ENCODE measurements at regions not wholly inside any gene's neighbourhood (a gene's known extent, or its start where the extent isn't known, plus 50 kb on each side); places are given as distances from the start of the nearest gene placed in this dataset.
"Not testable (repeated sequence)": the region's sequence is repeated elsewhere in the genome, so short reads cannot be mapped to it uniquely, and the experiment has no call there.

- H2AFZ ChIP-seq (replicated peaks; ENCODE audit: low read length, poor library complexity); H3K4me1 ChIP-seq (ENCODE audit: control insufficient read depth, insufficient read depth, low read length); H3K27ac ChIP-seq (ENCODE audit: insufficient read depth, low read length); ATAC-seq (ENCODE audit: low read depth); H3K4me2 ChIP-seq (ENCODE audit: low read depth, low read length); CTCF ChIA-PET; H3K79me1 ChIP-seq (ENCODE audit: low read depth in 1 of 2, low read length in 2 of 2); H3K9ac ChIP-seq (ENCODE audit: low read depth, low read length); H4K8ac ChIP-seq (ENCODE audit: low read depth in 2 of 2, low read length in 2 of 2); intact Hi-C loops (cut with micrococcal nuclease); H3K36me3 ChIP-seq (ENCODE audit: control insufficient read depth, insufficient read depth, low read length); H3K4me3 ChIP-seq (ENCODE audit: insufficient read depth, low read depth, low read length); H4K20me1 ChIP-seq (ENCODE audit: insufficient read depth, low read length); dilution Hi-C loops (cut with HindIII; ENCODE audit: low sequenced_read_pairs, unreplicated experiment); H2BK5ac ChIP-seq (ENCODE audit: low read depth, low read length, poor library complexity, severe bottlenecking); H3K14ac ChIP-seq (replicated peaks; ENCODE audit: low read depth, low read length); H4K5ac ChIP-seq (ENCODE audit: low read depth, low read length); BruUV-seq (replicated peaks); H3K9me1 ChIP-seq (ENCODE audit: insufficient read depth, low read length); H2BK20ac ChIP-seq (ENCODE audit: low read depth, low read length); in situ Hi-C loops (cut with MboI; ENCODE audit: low sequenced_read_pairs); H3K27me3 ChIP-seq (ENCODE audit: control insufficient read depth, insufficient read depth, low read length); H2AK9ac ChIP-seq (replicated peaks; ENCODE audit: low read depth, low read length, poor library complexity); H3K23ac ChIP-seq (ENCODE audit: low read depth, low read length); POLR2A ChIA-PET (ENCODE audit: unreplicated experiment); H2AK5ac ChIP-seq (ENCODE audit: low read depth, low read length); H3K9me3 ChIP-seq (ENCODE audit: control insufficient read depth, insufficient read depth, low read length); H3K56ac ChIP-seq (ENCODE audit: extremely low read depth, insufficient read depth, low read length); H3K4ac ChIP-seq (ENCODE audit: low read depth, low read length); H4K91ac ChIP-seq (ENCODE audit: insufficient read depth, low read depth, low read length); H2BK120ac ChIP-seq (ENCODE audit: low read depth, low read length); H2BK15ac ChIP-seq (ENCODE audit: low read depth, low read length); H3K18ac ChIP-seq (ENCODE audit: low read depth, low read length): not testable (repeated sequence)
- DNase-seq = peak; percentile 57
- 29% methylated on average over 3 of the region's 23 CpGs; no CpG with 5 or more reads in 1 of the 2 experiments for WGBS, 2 experiments (ENCODE audit: extremely low coverage in 2 of 2, insufficient read length in 1 of 2)
Measured at GRCh38 chr4:189722324-189723003, 218.2 kb upstream of the FRG1 start.

GRCh38 chr4:189727982-189728638 lies 212.6 kb upstream of the FRG1 start:
- H3K4me1 ChIP-seq (ENCODE audit: control insufficient read depth, insufficient read depth, low read length); intact Hi-C loops (cut with micrococcal nuclease); DNase-seq; H3K4me2 ChIP-seq (ENCODE audit: low read depth, low read length); H2BK20ac ChIP-seq (ENCODE audit: low read depth, low read length); H4K91ac ChIP-seq (ENCODE audit: insufficient read depth, low read depth, low read length); H3K4me3 ChIP-seq (ENCODE audit: insufficient read depth, low read depth, low read length); ATAC-seq (ENCODE audit: low read depth); H2BK120ac ChIP-seq (ENCODE audit: low read depth, low read length); BruUV-seq (replicated peaks); H4K8ac ChIP-seq (ENCODE audit: low read depth in 2 of 2, low read length in 2 of 2); H2AFZ ChIP-seq (replicated peaks; ENCODE audit: low read length, poor library complexity); H3K4ac ChIP-seq (ENCODE audit: low read depth, low read length); H3K14ac ChIP-seq (replicated peaks; ENCODE audit: low read depth, low read length); H3K36me3 ChIP-seq (ENCODE audit: control insufficient read depth, insufficient read depth, low read length); H3K79me1 ChIP-seq (ENCODE audit: low read depth in 1 of 2, low read length in 2 of 2); H3K9me3 ChIP-seq (ENCODE audit: control insufficient read depth, insufficient read depth, low read length); H2BK5ac ChIP-seq (ENCODE audit: low read depth, low read length, poor library complexity, severe bottlenecking); dilution Hi-C loops (cut with HindIII; ENCODE audit: low sequenced_read_pairs, unreplicated experiment); H3K23ac ChIP-seq (ENCODE audit: low read depth, low read length); H2AK5ac ChIP-seq (ENCODE audit: low read depth, low read length); H4K20me1 ChIP-seq (ENCODE audit: insufficient read depth, low read length); in situ Hi-C loops (cut with MboI; ENCODE audit: low sequenced_read_pairs); H3K27ac ChIP-seq (ENCODE audit: insufficient read depth, low read length); H3K27me3 ChIP-seq (ENCODE audit: control insufficient read depth, insufficient read depth, low read length); H3K9me1 ChIP-seq (ENCODE audit: insufficient read depth, low read length); POLR2A ChIA-PET (ENCODE audit: unreplicated experiment); H2AK9ac ChIP-seq (replicated peaks; ENCODE audit: low read depth, low read length, poor library complexity); H4K5ac ChIP-seq (ENCODE audit: low read depth, low read length); CTCF ChIA-PET; H3K9ac ChIP-seq (ENCODE audit: low read depth, low read length); H3K18ac ChIP-seq (ENCODE audit: low read depth, low read length); H3K56ac ChIP-seq (ENCODE audit: extremely low read depth, insufficient read depth, low read length); H2BK15ac ChIP-seq (ENCODE audit: low read depth, low read length): not testable (repeated sequence)
- WGBS, 2 experiments (ENCODE audit: extremely low coverage in 2 of 2, insufficient read length in 1 of 2) = no CpG with 5 or more reads among the region's 6 CpGs

Data from IMR-90 (cell line).